Nephron progenitor cell (in vitro differentiated cells): ENCODE measurements at regions not wholly inside any gene's neighbourhood (a gene's known extent, or its start where the extent isn't known, plus 50 kb on each side); places are given as distances from the start of the nearest gene placed in this dataset.
A peak's percentile ranks its signal among the peaks of the same experiment; 100 is the strongest.

Experiments
- DNase-seq: peaks from one replicate; pipeline ENCODE4 v3.0.0; 2021
- H3K27ac Mint-ChIP-seq: 2 replicates; pipeline ENCODE4 v1.8.0; 2021; ENCODE audit warnings: mild to moderate bottlenecking, moderate library complexity, mixed read lengths
- H3K27me3 Mint-ChIP-seq: 2 replicates; pipeline ENCODE4 v1.8.0; 2021; ENCODE audit warnings: mild to moderate bottlenecking, low read depth, mixed read lengths; ENCODE audit not compliant: poor library complexity
- H3K36me3 Mint-ChIP-seq: 2 replicates; pipeline ENCODE4 v1.8.0; 2021; ENCODE audit warnings: low read depth, mixed read lengths
- H3K4me1 Mint-ChIP-seq: 2 replicates; pipeline ENCODE4 v1.8.0; 2021; ENCODE audit warnings: mixed read lengths
- H3K4me3 Mint-ChIP-seq: 2 replicates; pipeline ENCODE4 v1.8.0; 2021; ENCODE audit warnings: mild to moderate bottlenecking, moderate library complexity, mixed read lengths
- H3K9me3 Mint-ChIP-seq: 2 replicates; pipeline ENCODE4 v1.8.0; 2021; ENCODE audit warnings: mild to moderate bottlenecking, moderate library complexity, mixed read lengths
- TF ChIP-seq, protein P1 (sequence below): fragments of 200-600 bp; sonication (generic); IDR thresholded peaks from 2 replicates; pipeline ENCODE4 v1.5.0; 2021; ENCODE audit warnings: antibody characterized with exemption

GRCh38 chr5:124477577-124477976 lies 268.9 kb downstream of the ZNF608 start:
- H3K9me3 Mint-ChIP-seq = peaks cover 4% of the 10 kb centered on the region
- TF ChIP-seq, protein P1, sequence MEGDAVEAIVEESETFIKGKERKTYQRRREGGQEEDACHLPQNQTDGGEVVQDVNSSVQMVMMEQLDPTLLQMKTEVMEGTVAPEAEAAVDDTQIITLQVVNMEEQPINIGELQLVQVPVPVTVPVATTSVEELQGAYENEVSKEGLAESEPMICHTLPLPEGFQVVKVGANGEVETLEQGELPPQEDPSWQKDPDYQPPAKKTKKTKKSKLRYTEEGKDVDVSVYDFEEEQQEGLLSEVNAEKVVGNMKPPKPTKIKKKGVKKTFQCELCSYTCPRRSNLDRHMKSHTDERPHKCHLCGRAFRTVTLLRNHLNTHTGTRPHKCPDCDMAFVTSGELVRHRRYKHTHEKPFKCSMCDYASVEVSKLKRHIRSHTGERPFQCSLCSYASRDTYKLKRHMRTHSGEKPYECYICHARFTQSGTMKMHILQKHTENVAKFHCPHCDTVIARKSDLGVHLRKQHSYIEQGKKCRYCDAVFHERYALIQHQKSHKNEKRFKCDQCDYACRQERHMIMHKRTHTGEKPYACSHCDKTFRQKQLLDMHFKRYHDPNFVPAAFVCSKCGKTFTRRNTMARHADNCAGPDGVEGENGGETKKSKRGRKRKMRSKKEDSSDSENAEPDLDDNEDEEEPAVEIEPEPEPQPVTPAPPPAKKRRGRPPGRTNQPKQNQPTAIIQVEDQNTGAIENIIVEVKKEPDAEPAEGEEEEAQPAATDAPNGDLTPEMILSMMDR = no peak
- H3K4me3 Mint-ChIP-seq = no peak overlapping the region
- H3K36me3 Mint-ChIP-seq = peaks cover 6% of the 10 kb centered on the region
- H3K27me3 Mint-ChIP-seq = no peaks in the 10 kb centered on the region
- H3K27ac Mint-ChIP-seq = peak overlapping the region; percentile 84
- DNase-seq = no peak
- peaks cover 40% of the 10 kb centered on the region for H3K4me1 Mint-ChIP-seq

DNA sequence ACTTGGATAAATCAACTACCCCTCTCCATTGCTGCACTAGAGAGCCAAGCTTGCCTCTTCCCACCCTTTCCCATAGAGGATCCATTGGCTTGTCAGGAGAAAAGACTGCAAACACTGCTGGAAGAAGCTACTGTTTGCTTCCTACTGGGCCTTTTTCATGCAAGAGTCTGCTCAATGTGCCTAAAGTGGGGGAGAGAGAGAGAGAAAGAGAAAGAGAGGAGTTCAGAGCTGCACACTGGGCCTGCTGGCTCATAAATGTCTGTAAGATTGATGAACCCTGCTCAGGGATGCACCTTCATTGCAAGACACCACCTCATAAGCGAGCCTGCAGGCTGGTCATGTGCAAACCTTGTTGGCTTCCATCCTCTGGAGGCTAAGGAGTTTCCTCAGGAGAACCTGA lies 269.4 kb downstream of the ZNF608 start:
- peaks cover 40% of the 10 kb centered on the region for H3K4me1 Mint-ChIP-seq
- H3K36me3 Mint-ChIP-seq = peaks cover under 1% of the 10 kb centered on the region
- peaks cover 2% of the 10 kb centered on the region for H3K9me3 Mint-ChIP-seq
- H3K27me3 Mint-ChIP-seq = no peaks in the 10 kb centered on the region
- peak; percentile 33 for DNase-seq
- TF ChIP-seq, protein P1 = no peak
- H3K4me3 Mint-ChIP-seq = no peak overlapping the region
- peak overlapping the region; percentile 84 for H3K27ac Mint-ChIP-seq

DNA sequence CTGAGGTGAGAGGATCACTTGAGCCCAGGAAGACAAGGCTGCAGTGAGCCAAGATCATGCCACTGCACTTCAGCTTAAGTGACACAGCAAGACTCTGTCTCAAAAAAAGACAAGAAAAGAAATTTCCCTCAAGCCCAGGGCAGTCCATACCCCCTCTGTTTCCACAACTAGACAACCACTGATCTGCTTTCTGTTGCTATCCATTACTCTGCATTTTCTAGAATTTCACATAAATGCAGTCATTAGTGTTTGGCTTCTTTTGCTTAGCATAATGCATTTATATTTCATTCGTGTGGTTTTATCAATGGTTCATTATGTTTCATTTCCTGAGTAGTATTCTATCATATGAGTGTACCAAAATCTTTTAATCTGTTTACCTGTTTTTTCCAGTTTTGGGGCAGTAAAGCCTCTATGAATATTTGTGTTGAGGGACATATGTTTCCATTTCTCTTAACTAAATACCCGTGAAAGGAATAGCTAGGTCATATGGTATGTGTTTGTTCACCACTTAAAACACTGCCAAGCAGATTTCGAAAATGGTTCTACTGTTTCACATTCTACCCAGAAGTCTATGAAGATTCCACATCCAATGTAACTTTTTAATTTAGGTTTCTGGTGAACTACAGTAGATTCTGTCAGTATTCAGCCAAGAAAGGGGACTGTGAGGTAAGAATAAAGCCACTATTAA lies 271.8 kb downstream of the ZNF608 start:
- H3K4me3 Mint-ChIP-seq = no peak overlapping the region
- H3K4me1 Mint-ChIP-seq = peaks cover 40% of the 10 kb centered on the region
- DNase-seq = no peak
- TF ChIP-seq, protein P1 = no peak
- no peak overlapping the region for H3K27ac Mint-ChIP-seq
- H3K9me3 Mint-ChIP-seq = peaks cover 3% of the 10 kb centered on the region
- H3K27me3 Mint-ChIP-seq = no peaks in the 10 kb centered on the region
- no peaks in the 10 kb centered on the region for H3K36me3 Mint-ChIP-seq

GRCh38 chr5:124468671-124469411 lies 277.6 kb downstream of the ZNF608 start:
- TF ChIP-seq, protein P1 = no peak
- peaks cover 19% of the 10 kb centered on the region for H3K9me3 Mint-ChIP-seq
- H3K27me3 Mint-ChIP-seq = no peaks in the 10 kb centered on the region
- H3K4me3 Mint-ChIP-seq = no peak overlapping the region
- H3K4me1 Mint-ChIP-seq = peaks cover 17% of the 10 kb centered on the region
- DNase-seq = no peak
- H3K27ac Mint-ChIP-seq = no peak overlapping the region
- H3K36me3 Mint-ChIP-seq = peaks cover 11% of the 10 kb centered on the region

DNA sequence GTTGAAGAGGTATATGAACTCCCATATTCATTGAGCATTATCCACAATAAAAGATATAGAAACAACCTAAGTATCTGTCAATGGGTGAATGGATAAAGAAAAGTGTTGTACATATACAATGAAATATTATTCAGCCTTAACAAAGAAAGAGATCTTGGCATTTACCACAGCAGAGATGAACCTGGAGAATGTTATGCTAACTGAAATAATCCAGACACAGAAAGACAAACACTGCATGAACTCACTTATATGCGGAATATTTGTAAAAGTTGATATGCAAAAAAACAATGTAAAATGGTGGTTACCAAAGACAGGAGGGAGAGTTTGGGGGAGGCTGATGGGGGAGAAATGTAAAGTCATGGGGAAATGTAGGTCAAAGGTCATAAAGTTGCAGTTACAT lies 278.7 kb downstream of the ZNF608 start:
- Mint-ChIP-seq H3K4me1 (peaks cover 21% of the 10 kb centered on the region), H3K9me3 (peaks cover 25% of the 10 kb centered on the region), H3K27ac (no peak overlapping the region), H3K27me3 (no peaks in the 10 kb centered on the region), H3K4me3 (no peak overlapping the region), H3K36me3 (peaks cover 15% of the 10 kb centered on the region)
- DNase-seq = no peak
- TF ChIP-seq, protein P1 = no peak
